ENCODE measurements at regions not wholly inside any gene's neighbourhood (a gene's known extent, or its start where the extent isn't known, plus 50 kb on each side); places are given as distances from the start of the nearest gene placed in this dataset.

DNA sequence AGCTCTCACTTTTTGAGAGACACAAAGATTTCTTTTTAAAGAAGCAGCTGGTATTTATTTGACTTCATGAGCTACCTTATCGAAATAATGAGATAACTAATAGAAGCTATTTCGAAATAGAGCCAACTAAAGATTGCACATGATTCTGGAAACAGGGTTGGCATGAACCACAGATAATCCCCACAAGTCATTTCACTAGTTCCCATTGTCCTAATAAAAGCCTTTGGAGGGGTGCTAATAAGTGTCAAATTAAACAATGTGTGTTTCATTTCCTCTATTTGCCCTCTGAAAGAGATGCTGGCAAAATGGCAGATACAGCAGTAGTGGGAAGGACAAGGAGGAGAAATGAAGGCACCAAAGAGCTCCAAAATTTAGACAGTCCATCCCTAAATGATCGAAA lies 78.6 kb upstream of the RIPOR2 start:
- TF ChIP-seq, protein P1, sequence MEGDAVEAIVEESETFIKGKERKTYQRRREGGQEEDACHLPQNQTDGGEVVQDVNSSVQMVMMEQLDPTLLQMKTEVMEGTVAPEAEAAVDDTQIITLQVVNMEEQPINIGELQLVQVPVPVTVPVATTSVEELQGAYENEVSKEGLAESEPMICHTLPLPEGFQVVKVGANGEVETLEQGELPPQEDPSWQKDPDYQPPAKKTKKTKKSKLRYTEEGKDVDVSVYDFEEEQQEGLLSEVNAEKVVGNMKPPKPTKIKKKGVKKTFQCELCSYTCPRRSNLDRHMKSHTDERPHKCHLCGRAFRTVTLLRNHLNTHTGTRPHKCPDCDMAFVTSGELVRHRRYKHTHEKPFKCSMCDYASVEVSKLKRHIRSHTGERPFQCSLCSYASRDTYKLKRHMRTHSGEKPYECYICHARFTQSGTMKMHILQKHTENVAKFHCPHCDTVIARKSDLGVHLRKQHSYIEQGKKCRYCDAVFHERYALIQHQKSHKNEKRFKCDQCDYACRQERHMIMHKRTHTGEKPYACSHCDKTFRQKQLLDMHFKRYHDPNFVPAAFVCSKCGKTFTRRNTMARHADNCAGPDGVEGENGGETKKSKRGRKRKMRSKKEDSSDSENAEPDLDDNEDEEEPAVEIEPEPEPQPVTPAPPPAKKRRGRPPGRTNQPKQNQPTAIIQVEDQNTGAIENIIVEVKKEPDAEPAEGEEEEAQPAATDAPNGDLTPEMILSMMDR (conservative IDR thresholded peaks at IDR 0.05; ENCODE audit: low read length): no peak
- TF ChIP-seq EZH2phosphoT487 (IDR thresholded peaks at IDR 0.05; ENCODE audit: borderline replicate concordance): no peak

All from Loucy (cell line).